GM23338 (cell line): ENCODE measurements at regions not wholly inside any gene's neighbourhood (a gene's known extent, or its start where the extent isn't known, plus 50 kb on each side); places are given as distances from the start of the nearest gene placed in this dataset.

ENCODE experiments used
- ATAC-seq: fragments of 200-7000 bp; cut with Tn5 transposase; 3 replicates; pipeline ENCODE4 v1.9.1; 2020
- DNase-seq: peaks from one replicate; pipeline ENCODE4 v3.0.0-alpha.2; 2015; ENCODE audit warnings: low spot score
- H2AFZ ChIP-seq: fragments of 200-600 bp; sonication (generic); 2 replicates; pipeline ENCODE4 v1.8.0; 2016; ENCODE audit warnings: antibody characterized with exemption, mild to moderate bottlenecking, moderate library complexity
- H3F3A ChIP-seq: fragments of 200-600 bp; sonication (generic); replicated peaks from 2 replicates; pipeline ENCODE4 v1.8.0; 2017; ENCODE audit warnings: antibody characterized with exemption, mixed run types, low read depth
- H3K27ac ChIP-seq: fragments of 200-600 bp; sonication (generic); 2 replicates; pipeline ENCODE4 v1.6.1; 2016; ENCODE audit warnings: low read depth
- H3K27me3 ChIP-seq: fragments of 200-600 bp; sonication (generic); 2 replicates; pipeline ENCODE4 v1.8.0; 2016; ENCODE audit warnings: mild to moderate bottlenecking, mixed run types, moderate library complexity; ENCODE audit not compliant: insufficient read depth
- H3K36me3 ChIP-seq: fragments of 200-600 bp; sonication (generic); 2 replicates; pipeline ENCODE4 v1.8.0; 2016; ENCODE audit warnings: mild to moderate bottlenecking; ENCODE audit not compliant: insufficient read depth
- H3K4me1 ChIP-seq: fragments of 200-600 bp; sonication (generic); 2 replicates; pipeline ENCODE4 v1.8.0; 2016; ENCODE audit warnings: mild to moderate bottlenecking, moderate library complexity; ENCODE audit not compliant: insufficient read depth
- H3K4me2 ChIP-seq: fragments of 200-600 bp; sonication (generic); 2 replicates; pipeline ENCODE4 v1.7.1; 2017; ENCODE audit warnings: mixed run types
- H3K4me3 ChIP-seq: fragments of 200-600 bp; sonication (generic); 2 replicates; pipeline ENCODE4 v1.6.1; 2016; ENCODE audit warnings: mixed run types
- H3K79me2 ChIP-seq: fragments of 200-600 bp; sonication (generic); replicated peaks from 2 replicates; pipeline ENCODE4 v1.8.0; 2017; ENCODE audit warnings: mild to moderate bottlenecking; ENCODE audit not compliant: insufficient read depth
- H3K9me2 ChIP-seq: fragments of 200-600 bp; sonication (generic); 2 replicates; pipeline ENCODE4 v1.8.0; 2017; ENCODE audit not compliant: insufficient read depth
- H4K20me1 ChIP-seq: fragments of 200-600 bp; sonication (generic); replicated peaks from 2 replicates; pipeline ENCODE4 v1.8.0; 2017; ENCODE audit warnings: mild to moderate bottlenecking; ENCODE audit not compliant: insufficient read depth
- H3K27ac Mint-ChIP-seq: 2 replicates; pipeline ENCODE4 v1.8.0; 2020; ENCODE audit warnings: inconsistent platforms, mild to moderate bottlenecking, moderate library complexity, mixed read lengths
- H3K27me3 Mint-ChIP-seq: 3 replicates; pipeline ENCODE4 v1.8.0; 2022; ENCODE audit warnings: low read depth, mild to moderate bottlenecking, moderate library complexity, mixed read lengths, inconsistent platforms; ENCODE audit not compliant: insufficient read depth, poor library complexity
- H3K36me3 Mint-ChIP-seq: 3 replicates; pipeline ENCODE4 v1.8.0; 2021; ENCODE audit warnings: low read depth, mild to moderate bottlenecking, inconsistent platforms, moderate library complexity, mixed read lengths
- H3K4me1 Mint-ChIP-seq: 3 replicates; pipeline ENCODE4 v1.8.0; 2020; ENCODE audit warnings: mild to moderate bottlenecking, inconsistent platforms, mixed read lengths
- H3K4me3 Mint-ChIP-seq: 3 replicates; pipeline ENCODE4 v1.8.0; 2021; ENCODE audit warnings: moderate library complexity, mild to moderate bottlenecking, inconsistent platforms, mixed read lengths
- H3K9me3 Mint-ChIP-seq: 3 replicates; pipeline ENCODE4 v1.8.0; 2020; ENCODE audit warnings: moderate library complexity, mild to moderate bottlenecking, inconsistent platforms, mixed read lengths
- CREB1 ChIP-seq: fragments of 250-450 bp; sonication (Bioruptor Pico); IDR thresholded peaks from 2 replicates; pipeline ENCODE4 v1.5.0; 2020; ENCODE audit warnings: low read depth, mild to moderate bottlenecking, moderate library complexity
- ETS1 ChIP-seq: IDR thresholded peaks from 2 replicates; pipeline ENCODE4 v1.6.1; 2016; ENCODE audit warnings: antibody characterized with exemption
- EZH2phosphoT487 ChIP-seq: fragments of 200-600 bp; sonication (generic); IDR thresholded peaks from one replicate; pipeline ENCODE4 v1.8.1; 2018; ENCODE audit warnings: antibody characterized with exemption; ENCODE audit not compliant: unreplicated experiment
- JUNB ChIP-seq: IDR thresholded peaks from one replicate; pipeline ENCODE4 v1.6.1; 2016; ENCODE audit warnings: antibody characterized with exemption; ENCODE audit not compliant: unreplicated experiment
- NANOG ChIP-seq: IDR thresholded peaks from 2 replicates; pipeline ENCODE4 v1.6.1; 2016; ENCODE audit warnings: antibody characterized with exemption, borderline replicate concordance
- REST ChIP-seq: IDR thresholded peaks from one replicate; pipeline ENCODE4 v1.6.1; 2018; ENCODE audit warnings: antibody characterized with exemption; ENCODE audit not compliant: unreplicated experiment
- STAT1 ChIP-seq: IDR thresholded peaks from one replicate; pipeline ENCODE4 v1.6.1; 2016; ENCODE audit warnings: antibody characterized with exemption; ENCODE audit not compliant: unreplicated experiment
- ZNF331 ChIP-seq: fragments of 250-450 bp; sonication (Bioruptor Pico); IDR thresholded peaks from 2 replicates; pipeline ENCODE4 v1.5.0; 2020; ENCODE audit warnings: low read depth, mild to moderate bottlenecking, moderate library complexity
- ZNF462 ChIP-seq: fragments of 250-450 bp; sonication (Bioruptor Pico); IDR thresholded peaks from 2 replicates; pipeline ENCODE4 v1.5.0; 2020; ENCODE audit warnings: mild to moderate bottlenecking, moderate library complexity

DNA sequence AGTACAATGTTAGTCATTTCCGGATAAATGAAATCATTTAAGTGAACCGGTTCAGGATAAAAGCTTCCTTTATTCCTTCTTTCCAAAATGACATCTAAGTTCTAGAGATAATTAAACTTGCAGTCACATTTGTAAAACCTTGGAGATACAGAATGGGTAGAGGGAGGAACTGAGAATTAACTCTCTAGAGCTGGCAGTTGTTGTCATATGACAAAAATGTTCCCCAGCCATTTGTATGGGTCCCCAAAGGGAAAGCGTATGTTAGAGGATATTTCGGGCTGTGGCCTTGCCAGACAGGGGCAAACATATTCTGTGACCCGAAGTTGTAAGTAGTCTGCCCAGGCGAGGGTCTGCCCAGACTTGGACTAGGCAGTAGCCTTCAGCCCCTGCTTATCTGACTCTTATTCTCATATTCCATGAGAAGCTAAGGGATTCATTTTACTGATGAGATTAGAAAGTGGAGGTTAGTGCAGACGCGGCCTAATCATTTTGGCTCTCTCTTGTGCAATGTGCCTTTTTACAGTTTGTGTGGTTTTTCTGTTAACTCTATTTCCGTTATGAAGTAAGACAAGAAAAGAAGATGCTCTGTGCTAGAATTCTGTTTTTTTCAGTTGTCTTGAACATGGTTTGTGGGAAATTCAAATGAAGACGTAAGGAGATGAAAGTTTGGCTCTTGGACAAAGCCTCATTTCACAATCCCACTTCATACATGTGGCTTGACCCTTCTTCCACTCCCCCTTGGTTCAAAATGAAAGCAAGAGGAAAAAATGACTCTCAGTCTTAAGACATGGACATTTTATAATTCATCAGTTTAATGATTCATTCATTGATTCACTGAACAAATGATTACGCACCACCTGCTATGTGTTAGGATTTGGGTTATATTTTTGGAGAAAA, 2394.2 kb upstream of the AGA start:
- H3K36me3 Mint-ChIP-seq: no peaks in the 10 kb centered on the region
- H3K27ac Mint-ChIP-seq: no peak overlapping the region
- Histone ChIP-seq H3K4me1 (peaks cover 18% of the 10 kb centered on the region), H2AFZ (no peak overlapping the region), H3K4me3 (no peak overlapping the region), H3K27me3 (no peaks in the 10 kb centered on the region), H3K79me2 (no peaks in the 10 kb centered on the region), H3F3A (no peaks in the 10 kb centered on the region), H4K20me1 (no peaks in the 10 kb centered on the region), H3K9me2 (no peaks in the 10 kb centered on the region), H3K27ac (no peak overlapping the region), H3K4me2 (no peak overlapping the region), H3K36me3 (no peaks in the 10 kb centered on the region)
- DNase-seq: no peak
- no peaks in the 10 kb centered on the region for H3K27me3 Mint-ChIP-seq
- no peak for ATAC-seq
- no peak overlapping the region for H3K4me3 Mint-ChIP-seq
- TF ChIP-seq CREB1 (no peak), REST (no peak)
- H3K9me3 Mint-ChIP-seq: no peaks in the 10 kb centered on the region; the same call in 2 of the 3 replicates
- H3K4me1 Mint-ChIP-seq: peaks cover 10% of the 10 kb centered on the region; the same call in 2 of the 3 replicates

GRCh38 chr4:179843370-179843769, 2399.8 kb upstream of the TENM3 start:
- ATAC-seq: no peak
- Mint-ChIP-seq H3K4me3 (no peak overlapping the region), H3K27ac (no peak overlapping the region)
- TF ChIP-seq ETS1 (no peak), JUNB (no peak), EZH2phosphoT487 (no peak), ZNF331 (CRISPR knock-in tag) (no peak), ZNF462 (no peak), STAT1 (no peak), CREB1 (no peak), NANOG (no peak)

More at GRCh38 chr4:179843370-179843769, 2399.8 kb upstream of the TENM3 start:
- Histone ChIP-seq H3F3A (no peaks in the 10 kb centered on the region), H3K4me3 (no peak overlapping the region), H2AFZ (no peak overlapping the region), H3K9me2 (no peaks in the 10 kb centered on the region), H3K27ac (no peak overlapping the region), H3K4me2 (no peak overlapping the region), H3K36me3 (no peaks in the 10 kb centered on the region), H3K27me3 (no peaks in the 10 kb centered on the region), H3K79me2 (no peaks in the 10 kb centered on the region), H3K4me1 (peaks cover 18% of the 10 kb centered on the region), H4K20me1 (no peaks in the 10 kb centered on the region)
- no peaks in the 10 kb centered on the region for H3K36me3 Mint-ChIP-seq
- H3K9me3 Mint-ChIP-seq: no peaks in the 10 kb centered on the region
- peaks cover 1% of the 10 kb centered on the region for H3K27me3 Mint-ChIP-seq
- peaks cover 14% of the 10 kb centered on the region; the same call in 2 of the 3 replicates for H3K4me1 Mint-ChIP-seq
- peak; percentile 4 for DNase-seq
